ELF-1 (cell line): ENCODE measurements at regions not wholly inside any gene's neighbourhood (a gene's known extent, or its start where the extent isn't known, plus 50 kb on each side); places are given as distances from the start of the nearest gene placed in this dataset.

Experiments used
- DNase-seq: peaks from one replicate; pipeline ENCODE4 v3.0.0-alpha.2; 2016; ENCODE audit warnings: low read depth, low spot score

DNA sequence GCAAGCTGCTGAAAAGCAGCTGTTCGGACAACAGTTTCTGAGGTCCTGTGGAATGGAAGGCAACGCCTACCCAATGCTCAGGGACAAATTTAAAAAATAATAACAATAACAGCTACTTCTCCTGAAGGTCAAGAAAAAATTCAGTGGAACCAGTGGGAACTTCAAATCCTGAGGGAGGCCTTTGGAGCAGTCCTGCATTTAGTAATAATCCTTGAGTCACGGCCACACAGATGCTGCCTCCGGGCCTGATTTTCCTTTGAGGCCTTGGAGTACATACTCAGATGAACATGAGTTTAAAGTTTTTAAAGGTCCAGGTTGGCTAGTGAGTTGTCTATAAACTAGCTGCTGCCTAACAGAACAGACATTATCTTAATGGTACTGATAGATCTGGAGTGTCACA lies 268.0 kb downstream of the MSRB3 start:
- no peak for DNase-seq

GRCh38 chr12:65556676-65557437 lies 267.4 kb upstream of the HMGA2 start:
- DNase-seq = peak; percentile 91

DNA sequence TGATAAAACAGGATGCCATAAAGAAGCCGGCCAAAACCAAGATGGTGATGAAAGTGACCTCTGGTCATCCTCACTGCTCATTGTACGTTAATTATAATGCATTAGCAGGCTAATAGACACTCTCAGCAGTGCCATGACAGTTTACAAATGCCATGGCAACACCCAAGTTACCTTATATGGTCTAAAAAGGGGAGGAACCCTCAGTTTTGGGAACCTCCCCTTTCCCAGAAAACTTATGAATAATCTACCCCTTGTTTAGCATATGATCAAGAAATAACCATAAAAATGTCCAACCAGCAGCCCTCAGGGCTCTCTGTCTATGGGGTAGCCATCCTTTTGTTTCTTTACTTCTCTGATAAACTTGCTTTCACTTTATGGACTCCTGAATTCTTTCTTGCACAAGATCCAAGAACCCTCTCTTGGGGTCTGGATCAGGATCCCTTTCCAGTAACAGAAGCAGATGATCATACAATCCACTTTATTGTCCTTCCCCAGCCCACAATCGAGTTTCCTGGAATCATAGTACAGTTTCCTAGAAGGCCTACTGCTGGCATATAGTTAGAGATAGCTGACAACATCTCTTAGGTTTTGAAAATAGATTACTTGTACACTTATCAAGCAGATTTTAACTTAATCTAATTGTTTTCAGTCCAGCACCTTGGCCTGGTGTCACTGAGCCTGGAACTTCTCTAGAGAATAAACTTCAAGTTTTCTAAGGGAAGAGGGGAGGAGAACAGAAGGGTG lies 266.7 kb upstream of the HMGA2 start:
- no peak for DNase-seq

GRCh38 chr12:65560286-65560685 lies 264.0 kb upstream of the HMGA2 start:
- no peak for DNase-seq

DNA sequence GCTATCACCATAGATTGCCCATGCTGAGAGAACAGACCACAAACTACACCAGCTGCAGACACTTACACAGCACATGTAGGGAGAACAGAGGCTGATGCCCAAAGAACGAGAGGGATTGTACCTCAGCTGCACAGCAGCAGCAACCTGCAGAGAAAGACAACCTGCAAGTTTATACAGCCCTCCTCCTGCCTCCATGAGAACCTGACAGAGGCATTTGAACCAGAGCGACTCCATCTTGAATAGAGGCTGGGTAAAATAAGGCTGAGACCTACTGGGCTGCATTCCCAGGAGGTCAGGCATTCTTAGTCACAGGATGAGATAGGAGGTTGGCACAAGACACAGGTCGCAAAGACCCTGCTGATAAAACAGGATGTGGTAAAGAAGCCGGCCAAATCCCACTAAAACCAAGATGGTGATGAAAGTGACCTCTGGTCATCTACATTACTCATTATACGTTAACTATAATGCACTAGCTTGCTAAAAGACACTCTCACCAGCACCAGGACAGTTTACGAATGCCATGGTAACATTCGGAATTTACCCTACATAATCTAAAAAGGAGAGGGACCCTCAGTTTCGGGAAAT lies 262.4 kb upstream of the HMGA2 start:
- no peak for DNase-seq

DNA sequence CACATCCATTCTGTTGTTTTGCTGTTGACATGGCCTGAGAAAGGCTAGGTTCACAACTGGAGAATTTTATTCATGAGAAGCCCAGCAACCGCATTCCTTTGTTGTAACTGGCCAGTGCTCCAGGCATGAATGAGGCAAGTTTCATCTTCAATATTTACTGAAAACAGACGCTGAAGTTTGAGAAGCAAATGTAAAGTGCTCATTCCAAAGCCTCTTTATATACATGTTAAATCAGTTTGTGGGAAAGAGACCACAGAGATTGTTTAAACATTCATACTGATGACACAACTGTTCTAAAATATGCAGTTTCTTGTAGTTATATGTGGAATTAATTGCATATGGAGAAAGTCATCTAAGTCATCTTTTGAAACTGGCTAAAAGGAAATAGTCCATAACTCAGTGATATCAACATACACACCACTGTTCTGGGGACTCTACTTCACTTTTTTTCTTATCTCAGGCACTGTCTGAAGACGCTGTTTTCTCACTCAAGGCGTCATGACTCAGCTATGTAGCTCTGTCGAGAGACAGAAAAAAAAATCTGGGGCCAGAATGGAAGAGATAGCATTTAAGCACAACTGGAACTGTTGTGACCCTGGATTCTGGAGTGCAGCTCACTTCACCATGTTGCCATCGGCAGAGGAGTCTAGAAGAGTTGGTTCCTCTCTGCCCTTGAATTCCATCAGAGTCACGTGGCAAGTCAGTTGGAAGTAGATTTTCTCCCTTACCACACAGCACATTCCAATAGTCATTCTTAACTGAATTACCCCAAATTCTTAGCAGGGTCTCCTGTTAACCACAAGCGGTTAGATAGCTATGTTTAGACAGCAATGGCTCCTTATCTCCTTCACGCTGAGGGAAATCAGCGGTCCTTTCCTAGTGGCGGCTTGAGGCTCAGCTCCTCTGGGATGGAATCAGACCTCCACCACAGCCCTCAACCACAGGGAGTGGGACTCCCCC lies 258.4 kb upstream of the HMGA2 start:
- DNase-seq = peak; percentile 84

- DNase-seq = no peak
These were observed 257.5 kb upstream of the HMGA2 start for GRCh38 chr12:65566751-65567150.

- DNase-seq = no peak
These were observed 256.5 kb upstream of the HMGA2 start for GRCh38 chr12:65567820-65568219.

DNA sequence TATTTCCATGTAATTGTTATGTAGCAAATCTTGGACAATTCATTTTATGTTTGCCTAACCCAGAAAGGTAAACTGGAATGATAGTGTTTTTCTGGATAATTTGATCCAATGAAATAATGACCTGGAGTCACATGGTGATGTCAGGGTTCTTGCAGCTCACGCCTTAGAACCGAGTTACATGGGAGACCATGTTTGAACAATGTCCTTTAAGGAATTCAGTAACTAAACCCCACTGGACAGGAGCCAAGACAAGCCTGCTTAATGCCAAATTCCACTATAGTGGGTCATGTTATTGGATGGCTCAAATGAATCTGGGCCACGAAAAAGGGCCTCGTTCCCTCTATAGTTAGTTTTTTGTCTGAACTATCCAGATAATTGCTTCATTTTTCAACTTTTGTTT lies 255.8 kb upstream of the HMGA2 start:
- no peak for DNase-seq

DNA sequence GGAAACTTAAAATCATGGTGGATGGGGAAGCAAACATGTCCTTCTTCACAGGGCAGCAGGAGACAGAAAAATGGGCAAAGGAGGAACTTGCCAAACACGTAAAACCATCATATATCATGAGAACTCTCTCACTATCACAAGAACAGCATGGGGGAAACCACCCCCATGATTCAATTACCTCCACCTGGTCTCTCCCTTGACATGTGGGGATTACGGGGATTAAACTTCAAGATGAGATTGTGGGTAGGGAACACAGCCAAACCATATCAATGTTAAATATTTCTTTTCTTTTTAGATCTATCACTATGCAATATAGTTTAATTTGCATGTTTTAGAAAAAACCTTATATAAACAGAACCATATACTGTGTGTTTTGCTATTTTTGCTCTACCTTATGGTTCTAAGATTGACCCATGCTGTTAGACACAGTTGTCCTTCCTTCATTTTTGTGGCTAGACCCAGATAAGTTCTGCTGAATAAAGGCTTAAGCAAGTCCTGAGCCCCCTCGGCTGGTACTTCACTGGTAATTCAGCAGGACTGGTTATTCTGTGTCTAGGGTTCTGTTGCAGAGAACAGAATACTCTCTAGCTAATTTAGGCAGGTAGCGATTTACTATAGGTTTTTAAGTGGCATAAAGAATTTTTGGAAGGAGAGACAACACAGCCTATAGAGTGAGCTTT lies 253.7 kb upstream of the HMGA2 start:
- DNase-seq = no peak

GRCh38 chr12:65574867-65575266 lies 249.4 kb upstream of the HMGA2 start:
- DNase-seq = no peak

- DNase-seq = no peak
These were observed 240.3 kb upstream of the HMGA2 start for GRCh38 chr12:65584016-65584415.

DNA sequence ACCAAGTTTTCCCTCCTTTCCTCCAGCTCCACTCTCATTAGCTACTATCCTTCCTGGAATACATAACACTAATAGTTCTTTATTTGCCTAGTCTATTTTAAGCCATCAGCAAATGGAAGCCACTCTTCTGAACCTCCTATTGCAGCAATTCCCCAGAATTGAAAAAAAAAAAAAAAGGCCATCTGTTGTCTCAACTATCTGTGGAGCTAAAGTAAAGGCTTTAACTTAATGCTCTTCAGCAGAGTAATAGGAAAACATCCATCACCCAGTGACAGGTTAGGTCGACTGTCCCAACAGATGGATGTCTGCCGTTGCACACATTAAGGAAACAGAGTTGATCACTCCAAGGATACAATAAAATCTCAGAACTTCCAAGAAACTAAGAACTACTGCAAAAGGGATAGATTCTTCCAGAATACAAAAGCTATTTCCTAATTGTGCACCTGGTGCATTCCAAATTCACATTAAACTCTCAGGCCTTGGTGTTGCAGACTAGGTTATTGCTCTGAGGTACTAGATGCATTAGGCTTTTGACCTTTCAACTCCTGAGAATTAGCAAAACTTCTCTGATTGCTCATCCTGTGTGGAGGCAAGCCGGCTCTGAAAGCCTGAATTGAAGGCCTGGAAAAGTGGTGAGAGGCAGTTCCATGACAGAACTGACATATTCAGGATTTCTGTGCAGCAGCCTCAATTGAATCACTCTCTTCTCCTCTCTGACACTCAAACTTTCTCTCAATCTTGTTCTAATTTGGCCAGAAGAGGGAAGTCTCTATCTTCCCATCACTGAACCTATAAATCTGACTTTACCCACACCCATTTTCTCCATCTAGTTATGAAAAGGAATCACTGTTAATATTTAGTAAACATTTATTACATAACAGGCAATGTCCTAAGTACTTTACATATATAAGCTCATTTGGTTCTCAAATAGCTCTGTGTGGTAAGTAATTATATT lies 238.4 kb upstream of the HMGA2 start:
- DNase-seq = peak; percentile 39

- no peak for DNase-seq
These were observed 237.5 kb upstream of the HMGA2 start for GRCh38 chr12:65586796-65587195.

- DNase-seq = no peak
These were observed 234.0 kb upstream of the HMGA2 start for GRCh38 chr12:65590318-65590717.

DNA sequence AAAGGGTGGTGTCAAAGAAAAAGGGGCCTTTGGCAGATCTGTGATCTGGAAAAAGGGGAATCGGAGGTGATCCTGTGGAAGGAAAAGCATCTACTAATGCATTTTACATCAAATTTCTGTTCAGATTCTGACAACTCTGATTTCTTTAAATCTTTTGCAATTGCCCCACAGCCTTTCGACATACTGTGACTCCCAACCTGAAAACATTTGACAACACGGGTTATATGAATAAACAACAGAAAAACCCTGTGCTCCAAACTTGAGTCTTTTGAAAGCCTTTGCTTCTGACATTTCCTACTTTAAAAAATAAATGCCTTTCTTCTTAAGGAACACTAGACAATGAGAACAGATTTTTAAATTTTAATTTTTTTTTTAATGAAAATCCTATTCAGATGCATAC lies 231.9 kb upstream of the HMGA2 start:
- DNase-seq = no peak

- no peak for DNase-seq
These were observed 231.0 kb upstream of the HMGA2 start for GRCh38 chr12:65593239-65593701.

- DNase-seq = peak; percentile 22
These were observed 229.9 kb upstream of the HMGA2 start for GRCh38 chr12:65594409-65594808.

- DNase-seq = peak; percentile 19
These were observed 229.2 kb upstream of the HMGA2 start for GRCh38 chr12:65595016-65595560.
